CD4-positive, alpha-beta memory T cell (primary cell): ENCODE measurements at regions not wholly inside any gene's neighbourhood (a gene's known extent, or its start where the extent isn't known, plus 50 kb on each side); places are given as distances from the start of the nearest gene placed in this dataset.

Source experiments
- CTCF ChIA-PET: fragments of 350-600 bp; sonication (Branson Sonifier 250); formaldehyde crosslinking; loops from one replicate; lab custom pipeline; 2021; ENCODE audit warnings: inconsistent platforms; ENCODE audit not compliant: partially characterized antibody; lab: Charles Lee
- POLR2A ChIA-PET: fragments of 350-600 bp; sonication (Branson Sonifier 250); formaldehyde crosslinking; loops from one replicate; lab custom pipeline; 2021; ENCODE audit not compliant: partially characterized antibody; lab: Charles Lee
- DNase-seq, 5 donors: peaks; one replicate each; pipeline versions ENCODE4 v3.0.0 to v3.0.0-alpha.2; 2020 to 2022; ENCODE audit warnings: mixed read lengths in 1 of 5
- H3K27ac ChIP-seq: one replicate; pipeline ENCODE4 v1.7.0; 2013; ENCODE audit warnings: low read depth, low read length
- H3K27me3 ChIP-seq: 2 replicates; pipeline ENCODE4 v1.7.0; 2013; ENCODE audit warnings: mild to moderate bottlenecking, low read length, moderate library complexity; ENCODE audit not compliant: insufficient read depth
- H3K36me3 ChIP-seq: 2 replicates; pipeline ENCODE4 v1.7.0; 2013; ENCODE audit warnings: mild to moderate bottlenecking, low read length, moderate library complexity; ENCODE audit not compliant: insufficient read depth
- H3K4me1 ChIP-seq: 2 replicates; pipeline ENCODE4 v1.7.0; 2013; ENCODE audit warnings: mild to moderate bottlenecking, low read length, moderate library complexity; ENCODE audit not compliant: insufficient read depth
- H3K4me3 ChIP-seq, 2 donors: one replicate each; pipeline ENCODE4 v1.7.0; 2013; ENCODE audit warnings: low read length in 2 of 2, mild to moderate bottlenecking in 1 of 2
- H3K9me3 ChIP-seq, 2 donors: one replicate each; pipeline ENCODE4 v1.7.0; 2013; ENCODE audit warnings: low read length in 2 of 2, control low read depth in 1 of 2; ENCODE audit not compliant: control insufficient read depth in 1 of 2
- H3K27ac Mint-ChIP-seq, 7 donors: one replicate each; pipeline ENCODE4 v1.8.0; 2020 to 2021; ENCODE audit warnings: mixed read lengths in 7 of 7, mild to moderate bottlenecking in 6 of 7, inconsistent platforms in 3 of 7, moderate library complexity in 3 of 7
- H3K27me3 Mint-ChIP-seq, 2 donors: one replicate each; pipeline ENCODE4 v1.8.0; 2020 to 2021; ENCODE audit warnings: mixed read lengths in 2 of 2
- H3K36me3 Mint-ChIP-seq, 2 donors: one replicate each; pipeline ENCODE4 v1.8.0; 2020 to 2021; ENCODE audit warnings: mixed read lengths in 2 of 2, inconsistent platforms in 1 of 2, mild to moderate bottlenecking in 1 of 2
- H3K4me1 Mint-ChIP-seq, 4 donors: one replicate each; pipeline ENCODE4 v1.8.0; 2020 to 2021; ENCODE audit warnings: mixed read lengths in 4 of 4, mild to moderate bottlenecking in 1 of 4
- H3K4me3 Mint-ChIP-seq, 8 donors: one replicate each; pipeline ENCODE4 v1.8.0; 2020 to 2021; ENCODE audit warnings: mixed read lengths in 8 of 8, mild to moderate bottlenecking in 7 of 8, moderate library complexity in 6 of 8, inconsistent platforms in 3 of 8
- H3K9me3 Mint-ChIP-seq, 8 donors: one replicate each; pipeline ENCODE4 v1.8.0; 2020 to 2021; ENCODE audit warnings: mixed read lengths in 8 of 8, mild to moderate bottlenecking in 5 of 8, inconsistent platforms in 3 of 8, moderate library complexity in 1 of 8
- intact Hi-C: fragments of 100-400 bp; cut with micrococcal nuclease; formaldehyde crosslinking; loops from one replicate; pipeline ENCODE4 v1.15.1; 2023

DNA sequence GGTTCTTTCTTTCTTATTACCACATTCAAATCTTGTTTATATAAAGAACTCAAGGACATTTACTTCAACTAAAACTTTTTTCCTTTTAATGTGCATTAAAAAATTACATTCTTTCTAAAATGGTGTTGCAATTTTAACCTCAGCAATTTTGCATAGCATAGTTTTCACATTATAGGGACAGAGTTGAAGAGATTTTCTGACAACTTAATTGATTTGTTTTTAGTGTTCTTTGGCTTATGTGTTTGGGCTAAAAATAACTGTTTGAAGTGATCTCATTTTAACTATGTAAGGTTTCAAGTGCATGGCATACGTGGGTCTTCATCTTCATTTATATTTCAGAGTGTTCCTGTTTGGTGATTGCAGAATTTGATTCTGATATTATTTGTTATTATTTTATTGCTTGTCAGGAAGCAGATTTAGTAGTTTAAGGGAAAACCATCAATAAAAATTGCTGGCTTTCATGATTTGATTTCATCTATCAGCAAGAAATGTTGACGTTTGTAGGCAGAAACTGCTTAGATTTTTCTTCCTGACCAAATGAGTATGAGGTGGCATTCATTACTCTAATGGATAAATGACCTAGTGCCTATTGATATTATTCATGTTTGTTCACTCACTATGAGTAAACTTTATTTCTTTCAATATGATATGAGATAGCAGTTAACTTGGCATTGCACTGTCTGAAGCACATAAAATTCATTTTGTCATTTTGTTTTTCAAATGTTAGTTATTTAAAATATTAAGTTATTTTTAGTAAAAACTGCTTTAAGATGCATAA, 398.4 kb downstream of the NUP35 start:
- no peak for DNase-seq
- H3K9me3 ChIP-seq, result no peaks in the 10 kb centered on the region
- H3K27ac Mint-ChIP-seq, result no peak overlapping the region
- H3K27ac ChIP-seq, result no peak overlapping the region
- intact Hi-C loops, result no loop called here
- peaks cover 0 to 22% (median 13%) of the 10 kb centered on the region in 8 donors for H3K9me3 Mint-ChIP-seq
- ChIA-PET CTCF (no interaction called here), POLR2A (no interaction called here)
- H3K27me3 ChIP-seq, result no peaks in the 10 kb centered on the region
- H3K27me3 Mint-ChIP-seq, result no peaks in the 10 kb centered on the region
- H3K36me3 Mint-ChIP-seq, result no peaks in the 10 kb centered on the region
- no peaks in the 10 kb centered on the region for H3K4me1 ChIP-seq
- no peak overlapping the region for H3K4me3 ChIP-seq
- H3K36me3 ChIP-seq, result no peaks in the 10 kb centered on the region
- no peaks in the 10 kb centered on the region for H3K4me1 Mint-ChIP-seq
- no peak overlapping the region for H3K4me3 Mint-ChIP-seq

DNA sequence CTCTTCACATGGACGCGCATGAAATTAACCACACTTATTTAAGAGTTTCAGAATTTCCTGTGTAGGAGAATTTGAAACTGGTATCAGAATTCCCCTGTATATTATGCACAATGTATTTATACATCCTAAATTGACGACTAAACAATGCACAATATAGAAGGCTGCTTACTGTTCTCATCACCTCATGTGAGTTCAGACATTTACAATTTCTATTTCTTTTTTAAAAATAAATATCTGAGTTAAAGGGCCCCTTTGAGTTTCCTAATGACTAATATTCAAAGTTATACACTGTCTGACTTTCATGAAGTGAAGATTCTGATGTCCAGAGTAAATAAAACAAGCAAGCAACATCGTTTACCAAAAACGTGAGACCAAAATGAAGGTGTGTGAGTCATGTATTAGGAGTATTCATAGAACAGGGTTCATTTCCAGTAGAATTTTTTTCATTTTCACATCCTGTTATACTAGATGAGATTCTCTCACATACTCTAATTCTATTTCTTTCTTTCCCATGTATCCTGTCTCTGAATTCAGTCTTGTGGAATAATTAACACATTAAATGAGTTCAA, 406.2 kb downstream of the NUP35 start:
- intact Hi-C loops, result no loop called here
- Mint-ChIP-seq H3K27ac (no peak overlapping the region), H3K27me3 (no peaks in the 10 kb centered on the region), H3K9me3 (peaks cover 3 to 27% (median 11%) of the 10 kb centered on the region in 8 donors), H3K36me3 (no peaks in the 10 kb centered on the region), H3K4me1 (no peaks in the 10 kb centered on the region), H3K4me3 (no peak overlapping the region)
- H3K36me3 ChIP-seq, result no peaks in the 10 kb centered on the region
- no peak overlapping the region for H3K4me3 ChIP-seq
- POLR2A ChIA-PET, result no interaction called here
- CTCF ChIA-PET, result no interaction called here
- DNase-seq, result no peak
- H3K4me1 ChIP-seq, result no peaks in the 10 kb centered on the region
- H3K27ac ChIP-seq, result no peak overlapping the region
- no peaks in the 10 kb centered on the region for H3K27me3 ChIP-seq
- no peaks in the 10 kb centered on the region for H3K9me3 ChIP-seq

DNA sequence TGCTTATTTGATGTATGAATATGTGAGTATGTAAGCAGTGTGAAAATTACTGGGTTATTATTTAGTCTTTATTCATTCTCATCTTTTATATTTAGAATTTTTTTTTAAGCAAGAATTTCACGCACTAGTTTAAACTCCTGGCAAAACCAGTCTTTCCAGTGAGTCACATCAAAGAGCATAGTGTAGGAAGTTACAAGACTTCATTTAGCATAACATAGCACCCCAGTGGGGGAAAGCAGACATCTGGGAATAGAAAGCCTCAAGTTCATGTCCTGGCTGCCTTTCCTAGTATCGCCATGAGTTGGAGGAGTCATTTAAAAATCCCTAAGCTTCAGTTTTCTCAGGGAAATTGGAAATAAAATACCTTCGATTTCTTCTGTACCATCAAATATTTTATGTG, 408.3 kb downstream of the NUP35 start:
- peaks cover 2 to 24% (median 8%) of the 10 kb centered on the region in 8 donors for H3K9me3 Mint-ChIP-seq
- DNase-seq, result no peak
- H3K36me3 ChIP-seq, result no peaks in the 10 kb centered on the region
- no peak overlapping the region for H3K27ac ChIP-seq
- no peak overlapping the region for H3K27ac Mint-ChIP-seq
- intact Hi-C loops, result no loop called here
- CTCF ChIA-PET, result no interaction called here
- no peaks in the 10 kb centered on the region for H3K4me1 ChIP-seq
- no peaks in the 10 kb centered on the region for H3K27me3 ChIP-seq
- H3K27me3 Mint-ChIP-seq, result no peaks in the 10 kb centered on the region
- H3K4me3 ChIP-seq, result no peak overlapping the region
- H3K4me1 Mint-ChIP-seq, result no peaks in the 10 kb centered on the region
- H3K9me3 ChIP-seq, result no peaks in the 10 kb centered on the region
- H3K4me3 Mint-ChIP-seq, result no peak overlapping the region
- POLR2A ChIA-PET, result no interaction called here
- no peaks in the 10 kb centered on the region for H3K36me3 Mint-ChIP-seq

DNA sequence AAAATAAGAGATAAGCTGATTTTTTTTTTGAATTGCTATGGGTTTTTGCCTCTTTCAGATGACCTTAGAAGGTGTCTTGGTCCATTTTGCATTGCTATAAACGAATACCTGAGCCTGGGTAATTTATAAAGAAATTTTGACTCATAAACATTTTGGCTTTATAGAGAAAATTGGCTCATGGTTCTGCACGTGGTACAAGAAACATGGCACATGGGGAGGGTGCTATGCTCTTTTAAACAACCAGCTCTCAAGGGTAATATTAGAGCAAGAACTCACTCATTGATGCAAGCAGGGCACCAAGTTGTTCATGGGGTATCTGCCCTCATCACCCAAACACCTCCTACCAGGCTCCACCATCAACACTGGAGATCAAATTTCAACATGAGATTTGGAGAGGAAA, 408.8 kb downstream of the NUP35 start:
- no peak overlapping the region for H3K27ac ChIP-seq
- H3K4me1 ChIP-seq, result no peaks in the 10 kb centered on the region
- H3K4me3 Mint-ChIP-seq, result no peak overlapping the region
- no peak overlapping the region for H3K4me3 ChIP-seq
- intact Hi-C loops, result no loop called here
- H3K4me1 Mint-ChIP-seq, result no peaks in the 10 kb centered on the region
- no peak overlapping the region for H3K27ac Mint-ChIP-seq
- no peaks in the 10 kb centered on the region for H3K36me3 Mint-ChIP-seq
- H3K9me3 ChIP-seq, result no peaks in the 10 kb centered on the region
- H3K9me3 Mint-ChIP-seq, result peaks cover 2 to 21% (median 8%) of the 10 kb centered on the region in 8 donors
- no peaks in the 10 kb centered on the region for H3K27me3 ChIP-seq
- POLR2A ChIA-PET, result no interaction called here
- DNase-seq, result no peak
- no peaks in the 10 kb centered on the region for H3K27me3 Mint-ChIP-seq
- CTCF ChIA-PET, result no interaction called here
- no peaks in the 10 kb centered on the region for H3K36me3 ChIP-seq

DNA sequence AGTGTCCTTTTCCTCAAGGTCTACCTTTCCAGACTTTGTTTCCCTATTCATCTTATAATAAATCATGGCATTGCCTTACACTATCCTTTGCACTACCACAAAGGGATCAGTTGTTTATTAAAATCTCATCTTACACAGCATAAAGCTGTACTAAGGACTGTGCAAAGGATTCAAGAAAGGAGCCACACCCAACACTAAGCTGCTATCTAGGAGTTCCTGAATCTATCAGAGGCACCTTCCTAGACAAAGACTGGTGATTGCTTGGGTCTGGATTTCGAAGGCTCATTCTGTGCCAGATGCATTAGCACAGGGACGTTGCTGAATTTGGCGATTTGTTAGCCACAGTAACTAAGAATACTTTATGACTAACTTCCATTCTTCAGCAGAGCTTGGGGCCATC, 412.0 kb downstream of the NUP35 start:
- H3K4me3 Mint-ChIP-seq, result no peak overlapping the region
- ChIA-PET CTCF (no interaction called here), POLR2A (no interaction called here)
- no peak overlapping the region for H3K4me3 ChIP-seq
- intact Hi-C loops, result no loop called here
- H3K9me3 ChIP-seq, result no peaks in the 10 kb centered on the region
- no peaks in the 10 kb centered on the region for H3K27me3 ChIP-seq
- no peaks in the 10 kb centered on the region for H3K36me3 Mint-ChIP-seq
- H3K36me3 ChIP-seq, result no peaks in the 10 kb centered on the region
- peaks cover 2 to 17% (median 5%) of the 10 kb centered on the region in 8 donors for H3K9me3 Mint-ChIP-seq
- H3K27ac Mint-ChIP-seq, result no peak overlapping the region
- DNase-seq, result no peak
- H3K4me1 Mint-ChIP-seq, result no peaks in the 10 kb centered on the region
- H3K27me3 Mint-ChIP-seq, result no peaks in the 10 kb centered on the region
- H3K27ac ChIP-seq, result no peak overlapping the region
- no peaks in the 10 kb centered on the region for H3K4me1 ChIP-seq

DNA sequence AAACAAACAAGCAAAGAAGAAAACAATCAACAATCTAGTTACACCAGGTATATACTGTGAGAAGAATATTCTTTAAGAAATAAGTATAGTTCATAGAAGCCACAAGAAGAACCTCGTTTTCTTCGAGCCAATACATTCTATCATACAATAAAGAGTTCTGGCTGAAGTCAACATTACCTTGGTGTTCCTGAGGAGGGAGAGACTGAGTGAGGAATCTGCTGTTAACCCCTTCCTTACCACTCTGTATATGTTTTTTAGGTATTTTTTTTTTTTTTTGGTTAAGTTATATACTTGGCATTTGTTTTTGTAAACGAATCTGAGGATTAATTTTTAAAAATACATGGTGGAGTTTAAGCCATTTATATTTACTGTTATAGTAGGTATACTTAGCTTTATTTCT, 412.5 kb downstream of the NUP35 start:
- intact Hi-C loops, result no loop called here
- Mint-ChIP-seq H3K27ac (no peak overlapping the region), H3K27me3 (no peaks in the 10 kb centered on the region), H3K4me3 (no peak overlapping the region), H3K36me3 (no peaks in the 10 kb centered on the region), H3K9me3 (peaks cover under 1 to 17% (median 6%) of the 10 kb centered on the region in 8 donors), H3K4me1 (no peaks in the 10 kb centered on the region)
- Histone ChIP-seq H3K27ac (no peak overlapping the region), H3K9me3 (no peaks in the 10 kb centered on the region), H3K27me3 (no peaks in the 10 kb centered on the region), H3K4me1 (no peaks in the 10 kb centered on the region), H3K36me3 (no peaks in the 10 kb centered on the region), H3K4me3 (no peak overlapping the region)
- no peak for DNase-seq
- ChIA-PET POLR2A (no interaction called here), CTCF (no interaction called here)

DNA sequence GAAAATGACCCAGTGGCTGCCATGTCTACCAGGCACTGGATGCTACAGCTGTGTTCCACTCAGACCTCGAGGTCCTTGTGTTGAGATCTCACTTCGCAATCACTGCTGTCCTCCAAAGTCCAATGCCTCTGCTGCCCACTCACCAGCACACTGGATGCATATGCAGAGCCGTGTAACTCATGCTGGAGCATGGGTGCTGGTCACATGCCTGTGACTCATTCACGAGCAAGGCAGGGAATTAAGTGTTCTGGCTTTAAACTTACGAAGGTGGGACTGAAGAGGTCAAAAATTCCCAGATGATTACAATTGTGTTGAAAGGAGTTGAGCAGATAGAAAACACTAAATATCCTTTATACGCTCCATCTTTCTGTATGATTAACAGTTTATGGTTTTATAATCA, 417.5 kb downstream of the NUP35 start:
- no peak for DNase-seq
- Mint-ChIP-seq H3K4me3 (no peak overlapping the region), H3K4me1 (no peaks in the 10 kb centered on the region), H3K27ac (no peak overlapping the region), H3K9me3 (peaks cover 0 to 41% (median 27%) of the 10 kb centered on the region in 8 donors), H3K36me3 (no peaks in the 10 kb centered on the region), H3K27me3 (no peaks in the 10 kb centered on the region)
- Histone ChIP-seq H3K27ac (no peak overlapping the region), H3K4me3 (no peak overlapping the region), H3K4me1 (no peaks in the 10 kb centered on the region), H3K36me3 (no peaks in the 10 kb centered on the region), H3K9me3 (no peaks in the 10 kb centered on the region), H3K27me3 (no peaks in the 10 kb centered on the region)
- ChIA-PET CTCF (no interaction called here), POLR2A (no interaction called here)
- intact Hi-C loops, result no loop called here
